Common myeloid progenitor, CD34-positive (primary cell): ENCODE measurements at regions not wholly inside any gene's neighbourhood (a gene's known extent, or its start where the extent isn't known, plus 50 kb on each side); places are given as distances from the start of the nearest gene placed in this dataset.

Source experiments
- CTCF ChIA-PET: fragments of 350-600 bp; sonication (Branson Sonifier 250); formaldehyde crosslinking; loops from one replicate; lab custom pipeline; 2021; ENCODE audit warnings: antibody characterized with exemption; lab: Charles Lee
- POLR2A ChIA-PET: fragments of 350-600 bp; sonication (Branson Sonifier 250); formaldehyde crosslinking; loops from one replicate; lab custom pipeline; 2021; ENCODE audit warnings: antibody characterized with exemption; lab: Charles Lee
- DNase-seq, 3 donors: peaks; one replicate each; pipeline versions ENCODE4 v3.0.0 to v3.0.0-alpha.2; 2013
- H3K27ac ChIP-seq, 2 experiments: 1 replicate in 1 of 2; 2 replicates in 1 of 2; pipeline ENCODE4 v1.7.0; 2013; ENCODE audit warnings: inconsistent platforms in 2 of 2, low read length in 2 of 2, mild to moderate bottlenecking in 2 of 2, low read depth in 1 of 2, moderate library complexity in 1 of 2; ENCODE audit not compliant: severe bottlenecking in 2 of 2, insufficient read depth in 1 of 2, poor library complexity in 1 of 2
- H3K27me3 ChIP-seq, 5 experiments: replicated peaks in 2 of 5; 1 replicate in 3 of 5; 2 replicates in 2 of 5; pipeline versions ENCODE4 v1.6.1 to v1.7.0; 2013; ENCODE audit warnings: low read length in 4 of 5, mild to moderate bottlenecking in 2 of 5, moderate library complexity in 2 of 5, inconsistent platforms in 1 of 5; ENCODE audit not compliant: insufficient read depth in 5 of 5, control insufficient read depth in 4 of 5
- H3K36me3 ChIP-seq, 4 experiments: 1 replicate in 2 of 4; 2 replicates in 2 of 4; pipeline versions ENCODE4 v1.6.1 to v1.7.0; 2013; ENCODE audit warnings: low read length in 3 of 4, control low read depth in 1 of 4, mild to moderate bottlenecking in 1 of 4; ENCODE audit not compliant: control insufficient read depth in 4 of 4, insufficient read depth in 4 of 4
- H3K4me1 ChIP-seq, 4 experiments: 1 replicate in 3 of 4; 2 replicates in 1 of 4; pipeline versions ENCODE4 v1.6.1 to v1.7.1; 2013; ENCODE audit warnings: low read length in 3 of 4, mild to moderate bottlenecking in 3 of 4, control low read depth in 1 of 4, inconsistent platforms in 1 of 4, moderate library complexity in 1 of 4; ENCODE audit not compliant: control insufficient read depth in 4 of 4, insufficient read depth in 4 of 4; ENCODE audit errors: control extremely low read depth in 1 of 4
- H3K4me3 ChIP-seq, 7 experiments: 1 replicate in 4 of 7; 2 replicates in 3 of 7; pipeline versions ENCODE4 v1.5.1 to v1.7.0; 2013; ENCODE audit warnings: mild to moderate bottlenecking in 7 of 7, low read length in 6 of 7, moderate library complexity in 6 of 7, inconsistent platforms in 2 of 7, low read depth in 2 of 7, control low read depth in 1 of 7; ENCODE audit not compliant: insufficient read depth in 4 of 7, control insufficient read depth in 1 of 7; ENCODE audit errors: extremely low read depth in 1 of 7
- H3K9me3 ChIP-seq, 5 experiments: 1 replicate in 4 of 5; 2 replicates in 1 of 5; pipeline versions ENCODE4 v1.6.1 to v1.7.1; 2013; ENCODE audit warnings: low read length in 4 of 5, mild to moderate bottlenecking in 2 of 5, inconsistent platforms in 1 of 5, low read depth in 1 of 5, moderate library complexity in 1 of 5; ENCODE audit not compliant: control insufficient read depth in 4 of 5, insufficient read depth in 2 of 5; ENCODE audit errors: control extremely low read depth in 1 of 5
- whole genome bisulfite sequencing: methylation state at CpG from one replicate; pipeline ENCODE4 v1.1.5; 2013; ENCODE audit not compliant: insufficient coverage; 5-methylcytosine and 5-hydroxymethylcytosine counted together

DNA sequence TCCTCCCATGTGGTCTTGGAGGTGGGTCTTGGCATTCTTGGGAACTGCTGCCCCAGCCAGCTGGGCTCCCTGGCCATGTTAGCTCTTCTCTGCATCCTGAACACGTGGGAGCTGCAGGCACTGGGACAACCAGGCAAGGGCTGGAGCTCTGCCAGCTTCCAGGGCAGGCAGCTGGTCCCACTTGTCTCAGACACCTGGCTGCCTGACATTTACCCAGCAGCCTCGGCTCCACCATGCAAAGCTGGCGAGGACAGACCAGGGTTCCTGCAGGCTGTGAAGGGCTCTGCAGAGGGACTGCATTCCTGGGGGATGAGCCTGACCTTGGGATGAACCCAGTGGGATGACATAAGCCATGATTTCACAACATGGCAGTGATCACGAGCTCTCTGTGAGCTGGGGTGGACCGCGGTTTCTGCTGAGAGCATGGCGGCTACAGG lies 99.0 kb upstream of the TSHZ3 start:
- H3K27ac ChIP-seq: no peak overlapping the region
- no peaks in the 10 kb centered on the region for H3K36me3 ChIP-seq
- H3K4me1 ChIP-seq: no peaks in the 10 kb centered on the region
- POLR2A ChIA-PET: no interaction called here
- H3K4me3 ChIP-seq: no peak overlapping the region
- CTCF ChIA-PET: no interaction called here
- no peak for DNase-seq
- H3K9me3 ChIP-seq: peaks cover 2 to 11% (median 3%) of the 10 kb centered on the region in 5 experiments
- H3K27me3 ChIP-seq: peaks cover 0 to 14% (median 0%) of the 10 kb centered on the region in 5 experiments
- WGBS: 91% methylated on average over 7 of the region's 7 CpGs

- no peaks in the 10 kb centered on the region for H3K36me3 ChIP-seq
- H3K4me3 ChIP-seq: no peak overlapping the region
- 92% methylated on average over 3 of the region's 4 CpGs for WGBS
- H3K27ac ChIP-seq: no peak overlapping the region
- POLR2A ChIA-PET: no interaction called here
- H3K9me3 ChIP-seq: peaks cover 2 to 11% (median 3%) of the 10 kb centered on the region in 5 experiments
- peaks cover 0 to 14% (median 0%) of the 10 kb centered on the region in 5 experiments for H3K27me3 ChIP-seq
- H3K4me1 ChIP-seq: no peaks in the 10 kb centered on the region
- no peak for DNase-seq
- CTCF ChIA-PET: no interaction called here
Observed at GRCh38 chr19:31449379-31449778, 100.1 kb upstream of the TSHZ3 start.

DNA sequence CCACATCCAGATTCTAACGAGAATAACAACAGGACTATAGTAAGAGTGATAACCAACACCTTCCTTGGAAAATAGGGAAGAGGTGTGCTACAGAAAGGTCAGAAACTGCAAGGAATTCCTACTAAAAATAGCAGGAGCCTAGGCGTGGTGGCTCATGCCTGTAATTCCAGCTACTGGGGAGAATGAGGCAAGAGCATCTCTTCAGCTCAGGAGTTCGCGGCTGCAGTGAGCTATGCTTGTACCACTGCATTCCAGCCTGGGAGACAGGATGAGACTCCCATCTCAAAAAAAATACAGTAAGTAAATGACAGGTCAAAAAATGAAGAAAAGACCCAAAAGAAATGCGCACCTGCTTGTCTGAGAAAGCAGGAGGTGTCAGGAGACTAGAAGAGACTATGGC lies 101.5 kb upstream of the TSHZ3 start:
- H3K4me1 ChIP-seq: no peaks in the 10 kb centered on the region
- CTCF ChIA-PET: no interaction called here
- no peak overlapping the region for H3K27ac ChIP-seq
- WGBS: 96% methylated on average over 5 of the region's 5 CpGs
- H3K27me3 ChIP-seq: peaks cover 0 to 9% (median 0%) of the 10 kb centered on the region in 5 experiments
- no peak for DNase-seq
- POLR2A ChIA-PET: no interaction called here
- peaks cover 0 to 3% (median 0%) of the 10 kb centered on the region in 5 experiments for H3K9me3 ChIP-seq
- no peaks in the 10 kb centered on the region for H3K36me3 ChIP-seq
- H3K4me3 ChIP-seq: no peak overlapping the region

GRCh38 chr19:31451686-31452330 lies 102.6 kb upstream of the TSHZ3 start:
- no peak for DNase-seq
- H3K27me3 ChIP-seq: peaks cover 0 to 9% (median 0%) of the 10 kb centered on the region in 5 experiments
- no peaks in the 10 kb centered on the region for H3K4me1 ChIP-seq
- WGBS: 97% methylated on average over 7 of the region's 10 CpGs
- ChIA-PET POLR2A (no interaction called here), CTCF (interaction anchor here (1.3 kb wide), 1 partner anchor 17 kb away, joined by 4 read pairs; no protein-coding TSS in a partner anchor)
- no peak overlapping the region for H3K27ac ChIP-seq
- H3K4me3 ChIP-seq: no peak overlapping the region
- H3K9me3 ChIP-seq: peaks cover 0 to 1% (median 0%) of the 10 kb centered on the region in 5 experiments
- H3K36me3 ChIP-seq: no peaks in the 10 kb centered on the region

DNA sequence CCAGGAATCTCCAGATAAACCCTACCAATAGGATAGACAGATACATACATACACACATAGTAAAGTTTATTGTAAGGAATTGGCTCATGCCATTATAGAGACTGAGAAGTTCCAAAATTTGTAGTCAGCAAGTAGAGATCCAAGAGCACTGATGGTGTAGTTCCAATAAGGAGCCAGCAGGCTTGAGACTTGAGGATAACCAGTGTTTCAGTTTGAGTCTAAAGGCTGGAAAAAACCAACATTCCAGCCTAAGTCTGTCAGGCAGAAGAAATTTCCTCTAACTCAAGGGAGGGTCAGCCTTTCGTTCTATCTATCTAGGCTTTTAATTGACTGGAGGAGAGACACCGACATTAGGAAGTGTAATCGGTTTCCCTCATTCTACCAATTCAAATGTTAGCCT lies 110.2 kb upstream of the TSHZ3 start:
- no peak for DNase-seq
- CTCF ChIA-PET: no interaction called here

DNA sequence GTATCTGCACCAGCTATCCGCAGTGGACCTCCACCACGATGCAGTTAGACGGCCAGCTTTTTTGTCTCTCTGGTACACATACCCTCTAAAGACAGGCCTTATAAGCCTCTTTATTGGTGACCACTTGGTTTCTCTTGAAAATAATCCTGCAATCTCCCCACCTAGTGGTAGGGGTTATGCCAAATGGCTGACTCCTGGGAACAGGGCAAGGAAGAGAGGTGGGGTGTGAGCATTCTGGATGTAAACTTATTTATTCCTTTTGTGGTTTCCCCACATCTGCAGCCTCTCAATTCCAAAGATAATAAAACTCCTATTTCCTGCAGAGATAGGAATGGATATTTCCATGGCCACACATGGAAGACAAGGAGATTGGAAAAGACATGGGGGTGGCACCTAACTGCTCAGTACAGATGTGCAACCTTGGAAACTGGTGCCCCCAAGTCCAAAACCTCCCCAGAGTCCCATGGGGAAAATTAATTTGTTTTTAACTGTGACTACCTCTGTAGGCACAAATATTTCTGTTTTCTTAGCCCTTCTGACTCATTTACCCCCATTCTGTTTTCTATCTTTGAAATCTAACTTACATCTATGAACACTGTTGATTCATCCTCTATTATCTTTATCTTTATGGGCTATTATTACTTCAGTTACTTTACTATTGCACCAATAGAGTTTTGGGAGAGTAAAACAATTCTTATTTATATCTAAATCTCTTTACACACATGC lies 112.7 kb upstream of the TSHZ3 start:
- H3K27me3 ChIP-seq: peaks cover 0 to 4% (median 0%) of the 10 kb centered on the region in 5 experiments
- ChIA-PET CTCF (no interaction called here), POLR2A (interaction anchor here (0.5 kb wide), 1 partner anchor 883 kb away, joined by 4 read pairs; no protein-coding TSS in a partner anchor)
- no peak for DNase-seq
- peaks cover 0 to 2% (median 0%) of the 10 kb centered on the region in 5 experiments for H3K9me3 ChIP-seq
- no peak overlapping the region for H3K27ac ChIP-seq
- H3K4me3 ChIP-seq: no peak overlapping the region
- 83% methylated on average over 2 of the region's 3 CpGs for whole genome bisulfite sequencing
- no peaks in the 10 kb centered on the region for H3K4me1 ChIP-seq
- no peaks in the 10 kb centered on the region for H3K36me3 ChIP-seq

More for the DNA sequence above, 110.2 kb upstream of the TSHZ3 start:
- H3K9me3 ChIP-seq: peaks cover 0 to 1% (median 0%) of the 10 kb centered on the region in 5 experiments
- H3K27ac ChIP-seq: no peak overlapping the region
- POLR2A ChIA-PET: no interaction called here
- no peak overlapping the region for H3K4me3 ChIP-seq
- WGBS: 100% methylated on average over 1 of the region's 3 CpGs
- no peaks in the 10 kb centered on the region for H3K36me3 ChIP-seq
- no peaks in the 10 kb centered on the region for H3K4me1 ChIP-seq
- H3K27me3 ChIP-seq: peaks cover 0 to 4% (median 0%) of the 10 kb centered on the region in 5 experiments
